Gastrocnemius medialis (tissue), 4 donors: ENCODE measurements at regions not wholly inside any gene's neighbourhood (a gene's known extent, or its start where the extent isn't known, plus 50 kb on each side); places are given as distances from the start of the nearest gene placed in this dataset.

ENCODE experiments used
- CTCF ChIP-seq, 5 experiments: fragments of 450-650 bp in 3 of 5; fragments of 200-600 bp in 2 of 5; sonication (generic) in 2 of 5; IDR thresholded peaks in 4 of 5; conservative IDR thresholded peaks in 1 of 5; 1 replicate in 4 of 5; 2 replicates in 1 of 5; pipeline ENCODE4 v1.5.1; 2016 to 2019; ENCODE audit warnings: antibody characterized with exemption in 5 of 5, mild to moderate bottlenecking in 3 of 5, moderate library complexity in 3 of 5
- POLR2A ChIP-seq, 2 donors: fragments of 450-650 bp; IDR thresholded peaks; one replicate each; pipeline ENCODE4 v1.6.1; 2017; ENCODE audit warnings: antibody characterized with exemption in 2 of 2, mild to moderate bottlenecking in 2 of 2, moderate library complexity in 2 of 2

DNA sequence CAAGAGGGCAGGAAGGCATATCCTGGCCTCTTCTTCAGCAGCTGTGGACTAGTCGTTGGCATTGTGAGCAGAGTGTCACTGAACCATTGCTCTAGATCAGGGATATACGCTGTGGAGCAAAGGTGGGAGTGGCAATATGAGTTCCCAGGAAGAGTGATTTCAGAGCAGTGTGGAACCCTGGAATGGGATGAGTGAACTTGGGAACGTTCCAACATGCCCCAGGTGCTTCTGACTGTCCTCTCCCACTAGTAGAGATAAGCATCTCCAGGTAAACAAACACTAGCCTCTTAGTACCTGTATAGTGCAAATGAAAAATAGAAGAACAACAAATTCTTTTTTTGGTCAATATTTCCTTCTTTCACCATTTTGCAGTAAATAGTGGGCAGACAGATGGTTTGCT lies 123.6 kb upstream of the VEPH1 start:
- no peak for TF ChIP-seq CTCF (IDR thresholded peaks at IDR 0.05 in 4 of 5, conservative IDR thresholded peaks at IDR 0.05 in 1 of 5)
- no peak for TF ChIP-seq POLR2A (IDR thresholded peaks at IDR 0.05)
